ENCODE measurements at regions not wholly inside any gene's neighbourhood (a gene's known extent, or its start where the extent isn't known, plus 50 kb on each side); places are given as distances from the start of the nearest gene placed in this dataset.

GRCh38 chr4:35080799-35081198, 1163.5 kb downstream of the ARAP2 start:
- TF ChIP-seq CTCF (IDR thresholded peaks at IDR 0.05): no peak
- no peak for TF ChIP-seq EZH2 (IDR thresholded peaks at IDR 0.05)
- no peak for TF ChIP-seq EZH2phosphoT487 (IDR thresholded peaks at IDR 0.05)

Measured in neural progenitor cell (in vitro differentiated cells).